ENCODE measurements at regions not wholly inside any gene's neighbourhood (a gene's known extent, or its start where the extent isn't known, plus 50 kb on each side); places are given as distances from the start of the nearest gene placed in this dataset.

DNA sequence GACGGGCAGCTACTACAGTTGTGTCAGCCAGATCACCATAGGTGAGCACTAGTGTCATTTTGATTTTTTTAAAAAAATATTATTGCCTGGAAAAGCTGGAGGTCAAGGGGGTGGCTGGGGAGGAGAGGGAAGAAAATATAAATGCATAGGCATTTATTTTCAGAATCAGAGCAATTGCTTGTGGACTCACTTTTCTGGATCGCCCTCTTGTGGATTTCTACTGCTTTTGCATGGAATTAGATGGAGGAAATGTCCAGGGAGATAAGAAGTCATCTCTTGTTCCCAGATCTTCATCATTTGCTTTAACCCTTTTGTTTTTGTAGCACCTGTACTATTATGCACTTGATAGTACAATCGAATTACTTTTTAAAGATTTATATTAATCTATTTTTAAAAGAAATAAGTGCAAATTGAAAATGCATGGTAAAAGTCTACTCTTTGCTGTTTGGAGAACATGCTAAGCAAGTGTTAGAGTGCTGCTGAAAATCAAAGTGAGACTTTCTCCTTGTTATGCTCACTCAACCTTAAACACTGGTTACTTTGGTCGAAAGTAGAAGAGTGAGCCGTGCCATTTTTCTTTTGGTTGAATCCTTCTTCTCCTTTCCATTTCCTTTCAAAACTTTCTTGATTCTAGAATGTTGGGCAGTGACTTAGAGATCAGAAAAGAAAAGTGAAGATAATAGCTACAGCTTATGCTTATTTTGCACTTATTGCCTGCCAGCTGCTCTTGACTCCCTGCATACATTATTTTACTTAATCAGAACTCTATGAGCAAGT, 60.6 kb upstream of the ANO4 start:
- DNase-seq (ENCODE audit: low read depth) = peak; percentile 65
- H3K4me3 ChIP-seq (ENCODE audit: low read depth, low read length) = no peak overlapping the region
- TF ChIP-seq, protein P1, sequence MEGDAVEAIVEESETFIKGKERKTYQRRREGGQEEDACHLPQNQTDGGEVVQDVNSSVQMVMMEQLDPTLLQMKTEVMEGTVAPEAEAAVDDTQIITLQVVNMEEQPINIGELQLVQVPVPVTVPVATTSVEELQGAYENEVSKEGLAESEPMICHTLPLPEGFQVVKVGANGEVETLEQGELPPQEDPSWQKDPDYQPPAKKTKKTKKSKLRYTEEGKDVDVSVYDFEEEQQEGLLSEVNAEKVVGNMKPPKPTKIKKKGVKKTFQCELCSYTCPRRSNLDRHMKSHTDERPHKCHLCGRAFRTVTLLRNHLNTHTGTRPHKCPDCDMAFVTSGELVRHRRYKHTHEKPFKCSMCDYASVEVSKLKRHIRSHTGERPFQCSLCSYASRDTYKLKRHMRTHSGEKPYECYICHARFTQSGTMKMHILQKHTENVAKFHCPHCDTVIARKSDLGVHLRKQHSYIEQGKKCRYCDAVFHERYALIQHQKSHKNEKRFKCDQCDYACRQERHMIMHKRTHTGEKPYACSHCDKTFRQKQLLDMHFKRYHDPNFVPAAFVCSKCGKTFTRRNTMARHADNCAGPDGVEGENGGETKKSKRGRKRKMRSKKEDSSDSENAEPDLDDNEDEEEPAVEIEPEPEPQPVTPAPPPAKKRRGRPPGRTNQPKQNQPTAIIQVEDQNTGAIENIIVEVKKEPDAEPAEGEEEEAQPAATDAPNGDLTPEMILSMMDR (conservative IDR thresholded peaks at IDR 0.05; ENCODE audit: low read depth, low read length) = peak; percentile 62

DNA sequence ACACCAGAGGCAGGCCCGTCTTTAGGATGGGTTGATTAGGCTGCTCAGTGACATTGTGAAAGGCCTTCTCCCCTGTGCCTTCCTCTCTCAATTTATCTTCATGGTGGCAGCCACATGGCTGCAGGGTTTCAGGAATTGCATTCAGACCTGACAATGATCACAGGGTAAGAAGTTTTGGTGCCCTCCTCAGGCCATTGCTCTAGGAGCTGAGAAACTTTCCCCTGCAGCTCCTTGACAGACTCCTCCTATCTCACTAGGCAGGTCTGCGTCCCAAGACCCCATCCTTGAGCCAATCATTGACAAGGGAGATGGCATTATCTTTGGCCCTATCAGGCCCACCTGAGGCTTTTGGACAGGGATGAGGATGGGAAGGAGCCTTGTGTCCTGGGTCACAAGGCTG, 57.4 kb upstream of the ANO4 start:
- H3K4me3 ChIP-seq (ENCODE audit: low read depth, low read length) = no peak overlapping the region
- peak; percentile 1 for DNase-seq (ENCODE audit: low read depth)
- TF ChIP-seq, protein P1 (conservative IDR thresholded peaks at IDR 0.05; ENCODE audit: low read depth, low read length) = no peak

DNA sequence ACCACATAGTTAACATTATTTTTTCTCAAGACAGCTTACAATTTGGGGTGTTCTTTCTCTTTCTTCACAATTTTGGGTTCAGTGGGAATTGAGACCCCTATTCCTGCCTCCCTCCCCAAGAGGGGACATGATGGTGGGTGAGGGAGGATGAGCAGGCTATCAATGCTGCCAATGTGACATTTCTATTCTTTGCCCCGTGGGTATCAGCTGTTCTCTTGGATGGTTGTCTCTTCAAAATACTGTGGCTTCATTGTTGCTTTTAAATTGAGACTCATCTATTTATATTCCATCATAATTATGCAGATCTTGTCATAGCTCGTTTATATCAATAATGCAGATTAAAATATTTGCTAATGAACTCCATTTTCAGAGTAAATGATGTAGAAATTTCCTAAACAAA, 56.5 kb upstream of the ANO4 start:
- no peak for DNase-seq (ENCODE audit: low read depth)
- TF ChIP-seq, protein P1 (conservative IDR thresholded peaks at IDR 0.05; ENCODE audit: low read depth, low read length) = no peak
- H3K4me3 ChIP-seq (ENCODE audit: low read depth, low read length) = no peak overlapping the region

DNA sequence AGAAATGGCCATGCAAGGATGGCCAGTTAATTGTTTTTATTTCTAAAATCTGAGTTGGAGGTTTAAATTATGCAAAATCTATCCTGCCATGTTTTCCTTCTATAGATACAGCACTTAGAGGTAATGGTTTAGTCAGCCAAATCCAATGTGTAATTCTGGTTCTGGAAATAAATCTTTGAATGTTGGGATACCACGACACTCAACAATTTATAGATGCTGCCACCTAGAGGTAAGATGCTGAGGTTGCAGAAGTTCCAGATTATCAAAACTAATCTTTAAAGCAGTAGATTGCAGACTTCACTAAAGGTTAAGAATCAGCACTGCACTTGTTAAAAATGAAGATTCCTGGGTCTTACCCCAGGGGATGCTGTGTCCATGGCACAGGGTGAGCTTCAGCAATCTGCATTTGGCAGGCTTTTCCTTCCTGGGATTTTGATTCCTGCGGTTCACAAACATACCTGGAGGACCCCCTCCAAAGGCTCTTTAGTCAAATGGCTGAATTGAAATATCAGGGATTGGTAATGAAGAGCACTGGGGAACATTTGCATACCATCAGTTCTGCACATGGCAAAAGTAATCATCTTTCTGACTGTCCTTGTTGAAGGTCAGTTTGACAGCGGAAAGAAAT, 53.4 kb upstream of the ANO4 start:
- peak; percentile 60 for DNase-seq (ENCODE audit: low read depth)
- TF ChIP-seq, protein P1 (conservative IDR thresholded peaks at IDR 0.05; ENCODE audit: low read depth, low read length) = peak; percentile 76

DNA sequence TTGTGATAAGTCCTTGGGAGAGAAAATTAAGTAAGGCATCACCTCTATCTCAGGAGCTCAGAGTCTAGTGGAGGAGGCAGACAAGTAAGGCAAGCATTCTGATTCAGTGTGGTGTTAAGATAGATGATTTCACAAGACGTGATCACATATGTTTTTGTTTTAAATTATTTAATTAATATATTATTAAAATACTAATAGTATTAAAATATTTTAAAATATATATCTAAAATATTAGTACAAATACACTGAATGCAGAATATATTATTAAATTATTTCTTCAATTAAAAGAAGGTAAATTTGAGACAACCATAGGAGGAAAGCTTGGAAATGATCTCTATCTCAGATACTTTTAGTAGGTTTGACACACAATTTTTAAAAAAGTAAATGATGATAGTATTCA, 51.5 kb upstream of the ANO4 start:
- TF ChIP-seq, protein P1 (conservative IDR thresholded peaks at IDR 0.05; ENCODE audit: low read depth, low read length) = no peak
- H3K4me3 ChIP-seq (ENCODE audit: low read depth, low read length) = no peak overlapping the region
- no peak for DNase-seq (ENCODE audit: low read depth)

More for the DNA sequence above, 53.4 kb upstream of the ANO4 start:
- no peak overlapping the region for H3K4me3 ChIP-seq (ENCODE audit: low read depth, low read length)
